ENCODE measurements at regions not wholly inside any gene's neighbourhood (a gene's known extent, or its start where the extent isn't known, plus 50 kb on each side); places are given as distances from the start of the nearest gene placed in this dataset.

- TF ChIP-seq CTCF (IDR thresholded peaks at IDR 0.05) (no peak), IRF2 (CRISPR knock-in tag; IDR thresholded peaks at IDR 0.05; ENCODE audit: borderline replicate concordance, low read depth) (no peak), ZNF232 (CRISPR knock-in tag; IDR thresholded peaks at IDR 0.05) (no peak), KAT7 (CRISPR knock-in tag; IDR thresholded peaks at IDR 0.05; ENCODE audit: borderline replicate concordance) (no peak), MLX (CRISPR knock-in tag; IDR thresholded peaks at IDR 0.05) (no peak), ZNF423 (CRISPR knock-in tag; IDR thresholded peaks at IDR 0.05) (no peak), PRDM15 (CRISPR knock-in tag; IDR thresholded peaks at IDR 0.05) (no peak), MYBL2 (CRISPR knock-in tag; IDR thresholded peaks at IDR 0.05) (no peak), ZBTB21 (CRISPR knock-in tag; IDR thresholded peaks at IDR 0.05; ENCODE audit: borderline replicate concordance) (no peak), NR2C2 (CRISPR knock-in tag; IDR thresholded peaks at IDR 0.05) (no peak), USF2 (CRISPR knock-in tag; IDR thresholded peaks at IDR 0.05) (no peak), CREM (CRISPR knock-in tag; IDR thresholded peaks at IDR 0.05) (no peak)
- TF ChIP-seq, protein P1, sequence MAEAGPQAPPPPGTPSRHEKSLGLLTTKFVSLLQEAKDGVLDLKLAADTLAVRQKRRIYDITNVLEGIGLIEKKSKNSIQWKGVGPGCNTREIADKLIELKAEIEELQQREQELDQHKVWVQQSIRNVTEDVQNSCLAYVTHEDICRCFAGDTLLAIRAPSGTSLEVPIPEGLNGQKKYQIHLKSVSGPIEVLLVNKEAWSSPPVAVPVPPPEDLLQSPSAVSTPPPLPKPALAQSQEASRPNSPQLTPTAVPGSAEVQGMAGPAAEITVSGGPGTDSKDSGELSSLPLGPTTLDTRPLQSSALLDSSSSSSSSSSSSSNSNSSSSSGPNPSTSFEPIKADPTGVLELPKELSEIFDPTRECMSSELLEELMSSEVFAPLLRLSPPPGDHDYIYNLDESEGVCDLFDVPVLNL (CRISPR knock-in tag; IDR thresholded peaks at IDR 0.05; ENCODE audit: borderline replicate concordance, low read depth) = no peak
- TF ChIP-seq, protein P2, sequence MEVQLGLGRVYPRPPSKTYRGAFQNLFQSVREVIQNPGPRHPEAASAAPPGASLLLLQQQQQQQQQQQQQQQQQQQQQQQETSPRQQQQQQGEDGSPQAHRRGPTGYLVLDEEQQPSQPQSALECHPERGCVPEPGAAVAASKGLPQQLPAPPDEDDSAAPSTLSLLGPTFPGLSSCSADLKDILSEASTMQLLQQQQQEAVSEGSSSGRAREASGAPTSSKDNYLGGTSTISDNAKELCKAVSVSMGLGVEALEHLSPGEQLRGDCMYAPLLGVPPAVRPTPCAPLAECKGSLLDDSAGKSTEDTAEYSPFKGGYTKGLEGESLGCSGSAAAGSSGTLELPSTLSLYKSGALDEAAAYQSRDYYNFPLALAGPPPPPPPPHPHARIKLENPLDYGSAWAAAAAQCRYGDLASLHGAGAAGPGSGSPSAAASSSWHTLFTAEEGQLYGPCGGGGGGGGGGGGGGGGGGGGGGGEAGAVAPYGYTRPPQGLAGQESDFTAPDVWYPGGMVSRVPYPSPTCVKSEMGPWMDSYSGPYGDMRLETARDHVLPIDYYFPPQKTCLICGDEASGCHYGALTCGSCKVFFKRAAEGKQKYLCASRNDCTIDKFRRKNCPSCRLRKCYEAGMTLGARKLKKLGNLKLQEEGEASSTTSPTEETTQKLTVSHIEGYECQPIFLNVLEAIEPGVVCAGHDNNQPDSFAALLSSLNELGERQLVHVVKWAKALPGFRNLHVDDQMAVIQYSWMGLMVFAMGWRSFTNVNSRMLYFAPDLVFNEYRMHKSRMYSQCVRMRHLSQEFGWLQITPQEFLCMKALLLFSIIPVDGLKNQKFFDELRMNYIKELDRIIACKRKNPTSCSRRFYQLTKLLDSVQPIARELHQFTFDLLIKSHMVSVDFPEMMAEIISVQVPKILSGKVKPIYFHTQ (CRISPR knock-in tag; IDR thresholded peaks at IDR 0.05) = no peak
Measured at GRCh38 chr15:98121536-98121935, 161.0 kb downstream of the ARRDC4 start.

All from WTC11 (cell line).